Esophagus squamous epithelium (tissue), 5 donors: ENCODE measurements at regions not wholly inside any gene's neighbourhood (a gene's known extent, or its start where the extent isn't known, plus 50 kb on each side); places are given as distances from the start of the nearest gene placed in this dataset.

Experiments used
- DNase-seq: peaks from one replicate; lab custom pipeline; 2025; lab: John Stamatoyannopoulos, UW
- H3K27ac ChIP-seq, 4 donors: fragments of 200-600 bp; sonication (generic); one replicate each; pipeline ENCODE4 v1.5.1; 2016 to 2019; ENCODE audit warnings: mild to moderate bottlenecking in 1 of 4
- H3K27me3 ChIP-seq, 4 donors: fragments of 200-600 bp; sonication (generic); 1 replicate in 3 of 4; 2 replicates in 1 of 4; pipeline versions ENCODE4 v1.5.1 to v1.6.0; 2017 to 2021; ENCODE audit warnings: antibody characterized with exemption in 1 of 4
- H3K36me3 ChIP-seq, 3 donors: fragments of 200-600 bp; sonication (generic); one replicate each; pipeline ENCODE4 v1.5.1; 2016 to 2019
- H3K4me1 ChIP-seq, 3 donors: fragments of 200-600 bp; sonication (generic); one replicate each; pipeline ENCODE4 v1.5.1; 2017 to 2019
- H3K4me3 ChIP-seq, 4 donors: fragments of 200-600 bp; sonication (generic); 1 replicate in 3 of 4; 2 replicates in 1 of 4; pipeline ENCODE4 v1.5.1; 2016 to 2019; ENCODE audit warnings: mild to moderate bottlenecking in 2 of 4, moderate library complexity in 1 of 4
- H3K9me3 ChIP-seq, 3 donors: fragments of 200-600 bp; sonication (generic); one replicate each; pipeline ENCODE4 v1.5.1; 2016 to 2019
- POLR2A ChIP-seq, 4 donors: fragments of 450-650 bp; IDR thresholded peaks; one replicate each; pipeline ENCODE4 v1.6.1; 2017; ENCODE audit warnings: antibody characterized with exemption in 4 of 4, mild to moderate bottlenecking in 4 of 4, moderate library complexity in 3 of 4
- whole genome bisulfite sequencing, 2 donors: methylation state at CpG; one replicate each; pipeline ENCODE4 v1.1.5; 2018; 5-methylcytosine and 5-hydroxymethylcytosine counted together
- intact Hi-C: fragments of 100-400 bp; cut with DNase I; formaldehyde crosslinking; loops from one replicate; pipeline ENCODE4 v1.15.0; 2022
- TF ChIP-seq, protein P1 (sequence below), 6 experiments: fragments of 450-650 bp in 4 of 6; fragments of 200-600 bp in 2 of 6; sonication (generic) in 2 of 6; IDR thresholded peaks; one replicate each; pipeline ENCODE4 v1.5.1; 2016 to 2019; ENCODE audit warnings: antibody characterized with exemption in 6 of 6, mild to moderate bottlenecking in 4 of 6, moderate library complexity in 4 of 6
- donor health status: DM: yes; HTN: yes; CAD: no.

DNA sequence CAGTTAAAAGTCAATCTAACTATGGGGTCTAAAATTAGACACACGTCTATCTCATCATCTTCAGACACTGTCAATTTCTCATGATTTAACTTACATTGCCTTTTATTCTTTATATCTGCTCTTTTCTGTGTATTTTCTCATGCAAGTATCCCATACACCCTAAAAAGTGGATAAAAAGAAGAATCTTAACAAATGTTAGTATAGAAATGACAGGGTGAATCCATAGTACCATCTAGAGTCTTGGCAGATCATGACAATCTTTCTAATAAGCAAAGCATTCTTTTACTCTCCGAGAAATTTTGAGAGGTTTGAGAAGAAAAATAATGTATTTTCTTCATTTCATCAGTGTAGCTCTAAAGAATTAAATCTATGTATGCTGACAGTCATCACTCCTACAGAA lies 382.7 kb downstream of the C6orf118 start:
- no peak for TF ChIP-seq POLR2A (IDR thresholded peaks at IDR 0.05)
- TF ChIP-seq, protein P1, sequence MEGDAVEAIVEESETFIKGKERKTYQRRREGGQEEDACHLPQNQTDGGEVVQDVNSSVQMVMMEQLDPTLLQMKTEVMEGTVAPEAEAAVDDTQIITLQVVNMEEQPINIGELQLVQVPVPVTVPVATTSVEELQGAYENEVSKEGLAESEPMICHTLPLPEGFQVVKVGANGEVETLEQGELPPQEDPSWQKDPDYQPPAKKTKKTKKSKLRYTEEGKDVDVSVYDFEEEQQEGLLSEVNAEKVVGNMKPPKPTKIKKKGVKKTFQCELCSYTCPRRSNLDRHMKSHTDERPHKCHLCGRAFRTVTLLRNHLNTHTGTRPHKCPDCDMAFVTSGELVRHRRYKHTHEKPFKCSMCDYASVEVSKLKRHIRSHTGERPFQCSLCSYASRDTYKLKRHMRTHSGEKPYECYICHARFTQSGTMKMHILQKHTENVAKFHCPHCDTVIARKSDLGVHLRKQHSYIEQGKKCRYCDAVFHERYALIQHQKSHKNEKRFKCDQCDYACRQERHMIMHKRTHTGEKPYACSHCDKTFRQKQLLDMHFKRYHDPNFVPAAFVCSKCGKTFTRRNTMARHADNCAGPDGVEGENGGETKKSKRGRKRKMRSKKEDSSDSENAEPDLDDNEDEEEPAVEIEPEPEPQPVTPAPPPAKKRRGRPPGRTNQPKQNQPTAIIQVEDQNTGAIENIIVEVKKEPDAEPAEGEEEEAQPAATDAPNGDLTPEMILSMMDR (IDR thresholded peaks at IDR 0.05): no peak
- H3K4me3 ChIP-seq: no peak overlapping the region
- H3K27me3 ChIP-seq: no peaks in the 10 kb centered on the region
- H3K4me1 ChIP-seq: no peaks in the 10 kb centered on the region
- H3K36me3 ChIP-seq: no peaks in the 10 kb centered on the region
- intact Hi-C loops: no loop called here
- WGBS, 2 donors: 53% methylated on average over 2 of the region's 2 CpGs
- no peak for DNase-seq
- no peak overlapping the region for H3K27ac ChIP-seq
- no peaks in the 10 kb centered on the region for H3K9me3 ChIP-seq

DNA sequence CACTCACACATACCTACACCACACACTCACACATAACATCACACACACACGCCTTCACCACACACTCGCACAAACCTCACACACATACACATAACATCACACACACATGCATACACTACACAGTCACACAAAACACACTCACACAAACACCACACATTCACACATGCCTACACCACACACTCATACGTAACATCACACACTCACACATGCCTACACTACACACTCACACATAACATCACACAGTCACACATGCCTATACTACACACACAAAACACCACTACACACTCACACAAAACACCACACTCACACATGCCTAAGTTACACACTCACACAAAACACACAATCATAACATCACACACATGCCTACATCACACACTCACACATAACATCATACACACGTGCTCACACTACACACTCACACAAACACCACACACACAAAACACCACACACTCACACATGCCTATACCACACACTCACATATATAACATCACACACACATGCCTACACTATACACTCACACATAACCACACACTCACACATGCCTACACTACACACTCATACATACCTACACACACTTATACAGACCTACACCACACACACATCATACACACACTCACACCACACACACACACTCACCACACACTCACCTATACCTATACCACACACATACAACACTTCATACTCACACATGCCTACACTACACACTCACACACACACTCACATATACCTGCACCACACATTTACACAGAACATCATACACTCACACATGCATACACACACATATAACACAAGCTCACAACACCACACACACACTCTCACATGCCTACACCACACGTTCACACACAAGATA lies 383.5 kb downstream of the C6orf118 start:
- Histone ChIP-seq H3K4me3 (no peak overlapping the region), H3K36me3 (no peaks in the 10 kb centered on the region), H3K4me1 (no peaks in the 10 kb centered on the region), H3K9me3 (no peaks in the 10 kb centered on the region), H3K27me3 (no peaks in the 10 kb centered on the region), H3K27ac (no peak overlapping the region)
- intact Hi-C loops: no loop called here
- no peak for DNase-seq
- WGBS, 2 donors: 78 to 81% methylated on average over 5 of the region's 5 CpGs
- TF ChIP-seq POLR2A (IDR thresholded peaks at IDR 0.05): no peak
- TF ChIP-seq, protein P1 (IDR thresholded peaks at IDR 0.05): no peak

DNA sequence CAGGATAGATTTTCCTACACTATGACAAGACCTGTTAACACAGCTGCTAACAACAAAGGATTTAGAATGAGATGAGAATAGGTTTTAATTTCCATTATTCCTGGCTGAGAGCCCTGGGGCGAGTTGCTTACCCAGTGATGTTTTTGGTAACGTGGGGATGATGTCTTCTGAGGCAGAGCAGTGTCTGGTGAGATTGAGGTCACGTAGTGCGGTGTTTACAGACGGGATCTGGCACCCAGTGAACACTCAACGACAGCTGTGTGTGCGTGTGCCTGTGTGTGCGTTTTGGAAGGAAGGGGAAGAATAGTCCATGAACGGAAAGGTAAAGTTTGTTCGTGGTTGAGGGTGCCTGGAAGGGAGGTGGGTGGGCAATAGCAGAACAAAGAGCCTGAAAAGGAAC lies 384.7 kb downstream of the C6orf118 start:
- Histone ChIP-seq H3K27me3 (no peaks in the 10 kb centered on the region), H3K27ac (no peak overlapping the region), H3K4me1 (no peaks in the 10 kb centered on the region), H3K36me3 (no peaks in the 10 kb centered on the region), H3K4me3 (no peak overlapping the region), H3K9me3 (no peaks in the 10 kb centered on the region)
- intact Hi-C loops: no loop called here
- TF ChIP-seq POLR2A (IDR thresholded peaks at IDR 0.05): no peak
- TF ChIP-seq, protein P1 (IDR thresholded peaks at IDR 0.05): no peak
- no peak for DNase-seq
- WGBS, 2 donors: 50 to 61% methylated on average over 10 of the region's 10 CpGs

DNA sequence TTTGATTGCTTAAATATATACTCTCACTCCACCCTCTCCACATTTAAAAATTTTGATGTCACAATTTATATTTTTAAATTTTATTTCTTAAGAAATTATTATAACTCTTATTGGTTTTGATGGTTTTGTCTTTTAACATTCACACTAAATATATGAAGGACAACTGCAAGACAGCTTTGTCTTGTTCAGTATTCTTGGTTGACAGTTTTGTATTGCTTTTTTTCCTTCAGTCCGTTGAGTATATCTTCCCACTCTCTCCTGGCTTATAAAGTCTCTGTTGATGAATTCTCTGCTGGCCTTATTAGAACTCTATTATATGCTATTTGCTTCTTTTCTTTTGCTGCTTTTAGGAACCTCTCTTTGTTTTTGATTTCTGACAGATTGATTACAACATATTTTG lies 392.2 kb downstream of the C6orf118 start:
- TF ChIP-seq POLR2A (IDR thresholded peaks at IDR 0.05): no peak
- TF ChIP-seq, protein P1 (IDR thresholded peaks at IDR 0.05): no peak
- intact Hi-C loops: no loop called here
- 79 to 87% methylated on average over 1 of the region's 1 CpG for WGBS, 2 donors

DNA sequence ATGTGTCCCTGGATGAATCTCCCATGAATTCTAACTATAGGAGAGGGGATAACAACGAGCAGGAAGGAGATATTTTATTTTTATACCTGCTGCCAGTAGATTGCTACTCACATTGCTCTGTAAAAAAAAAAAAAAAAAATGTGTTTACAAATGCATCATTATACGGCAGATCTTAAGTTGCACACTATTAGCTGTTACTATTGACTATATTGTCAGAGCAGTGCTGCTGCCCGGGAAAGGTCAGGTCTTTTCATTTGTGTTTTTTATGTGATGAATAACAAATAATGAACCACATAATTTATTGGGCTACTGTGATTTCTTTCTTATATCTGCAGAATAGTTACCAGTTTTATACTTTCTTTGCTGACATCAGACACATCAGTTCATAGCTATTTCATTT lies 393.3 kb downstream of the C6orf118 start:
- no peak for DNase-seq
- peaks cover 0 to 5% (median 0%) of the 10 kb centered on the region in 3 donors for H3K9me3 ChIP-seq
- H3K4me3 ChIP-seq: no peak overlapping the region
- H3K27me3 ChIP-seq: no peaks in the 10 kb centered on the region
- H3K36me3 ChIP-seq: no peaks in the 10 kb centered on the region
- peaks cover 0 to 8% (median 0%) of the 10 kb centered on the region in 3 donors for H3K4me1 ChIP-seq
- TF ChIP-seq, protein P1 (IDR thresholded peaks at IDR 0.05): no peak
- TF ChIP-seq POLR2A (IDR thresholded peaks at IDR 0.05): no peak
- intact Hi-C loops: no loop called here
- no peak overlapping the region for H3K27ac ChIP-seq
- 60 to 68% methylated on average over 3 of the region's 3 CpGs for WGBS, 2 donors

More for the DNA sequence above, 392.2 kb downstream of the C6orf118 start:
- H3K4me1 ChIP-seq: no peaks in the 10 kb centered on the region
- H3K4me3 ChIP-seq: no peak overlapping the region
- H3K27ac ChIP-seq: no peak overlapping the region
- no peak for DNase-seq
- no peaks in the 10 kb centered on the region for H3K27me3 ChIP-seq
- H3K9me3 ChIP-seq: peaks cover 0 to 5% (median 0%) of the 10 kb centered on the region in 3 donors
- H3K36me3 ChIP-seq: no peaks in the 10 kb centered on the region
